SK-N-SH (cell line): ENCODE measurements at regions not wholly inside any gene's neighbourhood (a gene's known extent, or its start where the extent isn't known, plus 50 kb on each side); places are given as distances from the start of the nearest gene placed in this dataset.

Experiments used
- CTCF ChIA-PET: fragments of 300-600, 350-600 bp; formaldehyde crosslinking; extraction: SDS; loops from one replicate; lab custom pipeline; 2021; lab: Yijun Ruan, JAX
- POLR2A ChIA-PET: fragments of 350-600 bp; sonication (Branson Sonifier 250); formaldehyde crosslinking; extraction: SDS; loops from one replicate; lab custom pipeline; 2020; ENCODE audit warnings: antibody characterized with exemption, inconsistent platforms; lab: Yijun Ruan, JAX
- DNase-seq: peaks from one replicate; pipeline ENCODE4 v3.0.0; 2012
- H2AFZ ChIP-seq: fragments of 200-600 bp; sonication (generic); 2 replicates; pipeline ENCODE4 v1.8.1; 2016; ENCODE audit warnings: antibody characterized with exemption, mild to moderate bottlenecking, low read depth
- H3F3A ChIP-seq: fragments of 200-600 bp; sonication (generic); replicated peaks from 2 replicates; pipeline ENCODE3; 2016; ENCODE audit warnings: antibody characterized with exemption, mild to moderate bottlenecking; ENCODE audit not compliant: insufficient read depth
- H3K27ac ChIP-seq, 2 experiments: fragments of 200-500 bp in 1 of 2; fragments of 200-600 bp in 1 of 2; sonication (Bioruptor generic) in 1 of 2; sonication (generic), shearing (Covaris generic) in 1 of 2; 2 replicates each; pipeline versions ENCODE4 v1.5.1 to v1.6.1; 2014 to 2016; ENCODE audit warnings: low read depth in 2 of 2, inconsistent platforms in 1 of 2, low read length in 1 of 2, mild to moderate bottlenecking in 1 of 2, mixed read lengths in 1 of 2
- H3K27me3 ChIP-seq: fragments of 200-600 bp; sonication (generic), shearing (Covaris generic); 2 replicates; pipeline ENCODE4 v1.6.1; 2016; ENCODE audit warnings: mixed run types; ENCODE audit not compliant: insufficient read depth
- H3K36me3 ChIP-seq, 2 experiments: fragments of 200-500 bp in 1 of 2; fragments of 200-600 bp in 1 of 2; sonication (Bioruptor generic) in 1 of 2; sonication (generic) in 1 of 2; replicated peaks in 1 of 2; 2 replicates each; pipeline versions ENCODE3 to v1.5.1; 2014 to 2016; ENCODE audit warnings: low read length in 1 of 2, mild to moderate bottlenecking in 1 of 2; ENCODE audit not compliant: insufficient read depth in 2 of 2, control insufficient read depth in 1 of 2
- H3K4me1 ChIP-seq, 2 experiments: fragments of 200-500 bp in 1 of 2; fragments of 200-600 bp in 1 of 2; sonication (Bioruptor generic) in 1 of 2; sonication (generic), shearing (Covaris generic) in 1 of 2; 2 replicates each; pipeline versions ENCODE4 v1.5.1 to v1.6.1; 2014 to 2016; ENCODE audit warnings: low read depth in 1 of 2, low read length in 1 of 2, mixed run types in 1 of 2; ENCODE audit not compliant: insufficient read depth in 2 of 2, control insufficient read depth in 1 of 2
- H3K4me2 ChIP-seq: fragments of 200-600 bp; sonication (generic), shearing (Covaris generic); 2 replicates; pipeline ENCODE4 v1.6.1; 2017; ENCODE audit warnings: mixed run types
- H3K4me3 ChIP-seq, 2 experiments: fragments of 200-500 bp in 1 of 2; fragments of 200-600 bp in 1 of 2; sonication (Bioruptor generic) in 1 of 2; sonication (generic), shearing (Covaris generic) in 1 of 2; 2 replicates each; pipeline versions ENCODE4 v1.5.1 to v1.8.1; 2014 to 2016; ENCODE audit warnings: low read depth in 2 of 2, inconsistent platforms in 1 of 2, low read length in 1 of 2, mild to moderate bottlenecking in 1 of 2, mixed read lengths in 1 of 2, moderate library complexity in 1 of 2
- H3K79me2 ChIP-seq: fragments of 200-600 bp; sonication (generic); 2 replicates; pipeline ENCODE4 v1.8.1; 2017; ENCODE audit warnings: mild to moderate bottlenecking; ENCODE audit not compliant: insufficient read depth
- H3K9ac ChIP-seq: fragments of 200-600 bp; sonication (generic); 2 replicates; pipeline ENCODE4 v1.6.1; 2017; ENCODE audit warnings: mixed run types
- H3K9me2 ChIP-seq: fragments of 200-600 bp; sonication (generic); 2 replicates; pipeline ENCODE4 v1.6.1; 2017; ENCODE audit warnings: mixed run types
- H3K9me3 ChIP-seq: fragments of 200-600 bp; sonication (generic); 2 replicates; pipeline ENCODE4 v1.6.1; 2017; ENCODE audit warnings: mixed run types, mild to moderate bottlenecking, moderate library complexity
- H4K20me1 ChIP-seq: fragments of 200-600 bp; sonication (generic); 2 replicates; pipeline ENCODE4 v1.6.1; 2017; ENCODE audit warnings: mild to moderate bottlenecking, mixed run types; ENCODE audit not compliant: insufficient read depth
- CHD2 ChIP-seq: fragments of 150-350 bp; IDR thresholded peaks from 2 replicates; pipeline ENCODE4 v1.6.1; 2018; ENCODE audit warnings: low read length; ENCODE audit not compliant: partially characterized antibody
- ELF1 ChIP-seq: IDR thresholded peaks from 2 replicates; pipeline ENCODE4 v1.4.0; 2012
- EZH2phosphoT487 ChIP-seq: fragments of 200-600 bp; sonication (generic); IDR thresholded peaks from 2 replicates; pipeline ENCODE4 v1.6.1; 2017; ENCODE audit warnings: low read depth, mixed run types, mild to moderate bottlenecking, antibody characterized with exemption, moderate library complexity, borderline replicate concordance
- JUND ChIP-seq: IDR thresholded peaks from 2 replicates; pipeline ENCODE4 v1.4.0; 2012
- MEF2A ChIP-seq: IDR thresholded peaks from 2 replicates; pipeline ENCODE4 v1.4.0; 2012; ENCODE audit warnings: low read depth, borderline replicate concordance
- NFIC ChIP-seq: IDR thresholded peaks from 2 replicates; pipeline ENCODE4 v1.4.0; 2012; ENCODE audit warnings: borderline replicate concordance
- NRF1 ChIP-seq: IDR thresholded peaks from 2 replicates; pipeline ENCODE4 v1.6.1; 2012; ENCODE audit warnings: low read depth, mild to moderate bottlenecking, low read length
- POLR2AphosphoS5 ChIP-seq: IDR thresholded peaks from 2 replicates; pipeline ENCODE4 v1.6.1; 2012; ENCODE audit warnings: low read depth, low read length
- RAD21 ChIP-seq: IDR thresholded peaks from 2 replicates; pipeline ENCODE4 v1.6.1; 2012; ENCODE audit warnings: mild to moderate bottlenecking, low read length
- RFX5 ChIP-seq: IDR thresholded peaks from 2 replicates; pipeline ENCODE4 v1.6.1; 2012; ENCODE audit warnings: mild to moderate bottlenecking, improper control_type of control experiment, low read length
- RXRA ChIP-seq: IDR thresholded peaks from 2 replicates; pipeline ENCODE4 v1.4.0; 2012; ENCODE audit warnings: low read depth, mild to moderate bottlenecking, borderline replicate concordance
- SIN3A ChIP-seq: IDR thresholded peaks from 2 replicates; pipeline ENCODE4 v1.6.1; 2012; ENCODE audit warnings: low read depth, mild to moderate bottlenecking, low read length, moderate library complexity, borderline replicate concordance
- SMC3 ChIP-seq: IDR thresholded peaks from 2 replicates; pipeline ENCODE4 v1.6.1; 2012; ENCODE audit warnings: low read depth, low read length, improper control_type of control experiment
- TAF1 ChIP-seq: IDR thresholded peaks from 2 replicates; pipeline ENCODE4 v1.6.1; 2012; ENCODE audit warnings: low read depth, mild to moderate bottlenecking, low read length, moderate library complexity, borderline replicate concordance
- TCF12 ChIP-seq: IDR thresholded peaks from 2 replicates; pipeline ENCODE4 v1.4.0; 2012
- TEAD4 ChIP-seq: IDR thresholded peaks from 2 replicates; pipeline ENCODE4 v1.4.0; 2012; ENCODE audit warnings: mild to moderate bottlenecking, borderline replicate concordance; ENCODE audit not compliant: insufficient read depth
- WGBS: methylation state at CpG from one replicate; pipeline ENCODE4 v1.1.6; 2017; ENCODE audit warnings: low lambda C conversion rate; 5-methylcytosine and 5-hydroxymethylcytosine counted together
- TF ChIP-seq, protein P1 (sequence below): IDR thresholded peaks from 2 replicates; pipeline ENCODE4 v1.6.1; 2012; ENCODE audit warnings: mild to moderate bottlenecking, low read depth, low read length, moderate library complexity
- TF ChIP-seq, protein P2 (sequence below): IDR thresholded peaks from 2 replicates; pipeline ENCODE4 v1.4.0; 2012; ENCODE audit warnings: low read depth, borderline replicate concordance

GRCh38 chr12:73262788-73263381, 990.7 kb downstream of the TRHDE start:
- no peaks in the 10 kb centered on the region for H3F3A ChIP-seq
- H3K79me2 ChIP-seq = no peaks in the 10 kb centered on the region
- POLR2A ChIA-PET = no interaction called here
- no peaks in the 10 kb centered on the region for H3K36me3 ChIP-seq
- no peaks in the 10 kb centered on the region for H3K27me3 ChIP-seq
- no peak overlapping the region for H3K4me2 ChIP-seq
- no peaks in the 10 kb centered on the region for H4K20me1 ChIP-seq
- no peak for TF ChIP-seq SMC3
- TF ChIP-seq TEAD4 = no peak
- no peak overlapping the region for H3K27ac ChIP-seq
- H3K4me1 ChIP-seq = no peaks in the 10 kb centered on the region
- 0 out of 2 replicates have a peak, but pooled peaks cover 4% of the 10 kb centered on the region for H3K9me3 ChIP-seq
- WGBS = 3% methylated on average over 1 of the region's 1 CpG
- H3K4me3 ChIP-seq = no peak overlapping the region
- CTCF ChIA-PET = no interaction called here
- no peaks in the 10 kb centered on the region for H3K9me2 ChIP-seq
- no peak overlapping the region for H3K9ac ChIP-seq
- H2AFZ ChIP-seq = no peak overlapping the region
- DNase-seq = no peak

GRCh38 chr12:73266206-73266605, 994.0 kb downstream of the TRHDE start:
- Histone ChIP-seq H3K79me2 (no peaks in the 10 kb centered on the region), H2AFZ (no peak overlapping the region)
- 0% methylated on average over 1 of the region's 1 CpG for WGBS
- POLR2A ChIA-PET = no interaction called here
- TF ChIP-seq TCF12 = no peak
- no peak for TF ChIP-seq SIN3A
- TF ChIP-seq MEF2A = no peak
- TF ChIP-seq, all 33 proteins: peak for 0
- no peaks in the 10 kb centered on the region for H3K27me3 ChIP-seq
- no peaks in the 10 kb centered on the region for H3K4me1 ChIP-seq
- H3K4me3 ChIP-seq = no peak overlapping the region
- no peak for DNase-seq
- H3K36me3 ChIP-seq = no peaks in the 10 kb centered on the region
- CTCF ChIA-PET = interaction anchor here (1.1 kb wide), 1 partner anchor 785 kb away, joined by 3 read pairs; no protein-coding TSS in a partner anchor
- H3K9ac ChIP-seq = no peak overlapping the region
- no peak overlapping the region for H3K4me2 ChIP-seq
- no peak overlapping the region for H3K27ac ChIP-seq
- no peaks in the 10 kb centered on the region for H4K20me1 ChIP-seq
- no peaks in the 10 kb centered on the region for H3F3A ChIP-seq
- 0 out of 2 replicates have a peak, but pooled peaks cover 4% of the 10 kb centered on the region for H3K9me3 ChIP-seq
- H3K9me2 ChIP-seq = no peaks in the 10 kb centered on the region

GRCh38 chr12:73274976-73275375, 1002.8 kb downstream of the TRHDE start:
- H3K9ac ChIP-seq = no peak overlapping the region
- no peak for DNase-seq
- H3K4me3 ChIP-seq = no peak overlapping the region
- no peak overlapping the region for H2AFZ ChIP-seq
- no peaks in the 10 kb centered on the region for H3F3A ChIP-seq
- H3K79me2 ChIP-seq = no peaks in the 10 kb centered on the region
- TF ChIP-seq CHD2 (no peak), TAF1 (no peak), ELF1 (no peak), JUND (no peak), EZH2phosphoT487 (no peak), RAD21 (no peak), NRF1 (no peak), RXRA (no peak), RFX5 (no peak), MEF2A (no peak), POLR2AphosphoS5 (no peak), NFIC (no peak), SIN3A (no peak)
- TF ChIP-seq, protein P1, sequence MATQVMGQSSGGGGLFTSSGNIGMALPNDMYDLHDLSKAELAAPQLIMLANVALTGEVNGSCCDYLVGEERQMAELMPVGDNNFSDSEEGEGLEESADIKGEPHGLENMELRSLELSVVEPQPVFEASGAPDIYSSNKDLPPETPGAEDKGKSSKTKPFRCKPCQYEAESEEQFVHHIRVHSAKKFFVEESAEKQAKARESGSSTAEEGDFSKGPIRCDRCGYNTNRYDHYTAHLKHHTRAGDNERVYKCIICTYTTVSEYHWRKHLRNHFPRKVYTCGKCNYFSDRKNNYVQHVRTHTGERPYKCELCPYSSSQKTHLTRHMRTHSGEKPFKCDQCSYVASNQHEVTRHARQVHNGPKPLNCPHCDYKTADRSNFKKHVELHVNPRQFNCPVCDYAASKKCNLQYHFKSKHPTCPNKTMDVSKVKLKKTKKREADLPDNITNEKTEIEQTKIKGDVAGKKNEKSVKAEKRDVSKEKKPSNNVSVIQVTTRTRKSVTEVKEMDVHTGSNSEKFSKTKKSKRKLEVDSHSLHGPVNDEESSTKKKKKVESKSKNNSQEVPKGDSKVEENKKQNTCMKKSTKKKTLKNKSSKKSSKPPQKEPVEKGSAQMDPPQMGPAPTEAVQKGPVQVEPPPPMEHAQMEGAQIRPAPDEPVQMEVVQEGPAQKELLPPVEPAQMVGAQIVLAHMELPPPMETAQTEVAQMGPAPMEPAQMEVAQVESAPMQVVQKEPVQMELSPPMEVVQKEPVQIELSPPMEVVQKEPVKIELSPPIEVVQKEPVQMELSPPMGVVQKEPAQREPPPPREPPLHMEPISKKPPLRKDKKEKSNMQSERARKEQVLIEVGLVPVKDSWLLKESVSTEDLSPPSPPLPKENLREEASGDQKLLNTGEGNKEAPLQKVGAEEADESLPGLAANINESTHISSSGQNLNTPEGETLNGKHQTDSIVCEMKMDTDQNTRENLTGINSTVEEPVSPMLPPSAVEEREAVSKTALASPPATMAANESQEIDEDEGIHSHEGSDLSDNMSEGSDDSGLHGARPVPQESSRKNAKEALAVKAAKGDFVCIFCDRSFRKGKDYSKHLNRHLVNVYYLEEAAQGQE = no peak
- TF ChIP-seq, protein P2, sequence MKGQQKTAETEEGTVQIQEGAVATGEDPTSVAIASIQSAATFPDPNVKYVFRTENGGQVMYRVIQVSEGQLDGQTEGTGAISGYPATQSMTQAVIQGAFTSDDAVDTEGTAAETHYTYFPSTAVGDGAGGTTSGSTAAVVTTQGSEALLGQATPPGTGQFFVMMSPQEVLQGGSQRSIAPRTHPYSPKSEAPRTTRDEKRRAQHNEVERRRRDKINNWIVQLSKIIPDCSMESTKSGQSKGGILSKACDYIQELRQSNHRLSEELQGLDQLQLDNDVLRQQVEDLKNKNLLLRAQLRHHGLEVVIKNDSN = no peak
- H3K27ac ChIP-seq = no peak overlapping the region
- H3K9me3 ChIP-seq = no peaks in the 10 kb centered on the region; the same call in 1 of the 2 replicates
- no peak overlapping the region for H3K4me2 ChIP-seq
- WGBS = 0% methylated on average over 3 of the region's 3 CpGs
- H4K20me1 ChIP-seq = no peaks in the 10 kb centered on the region
- no peaks in the 10 kb centered on the region for H3K36me3 ChIP-seq
- H3K4me1 ChIP-seq = no peaks in the 10 kb centered on the region
- ChIA-PET POLR2A (no interaction called here), CTCF (no interaction called here)
- H3K27me3 ChIP-seq = no peaks in the 10 kb centered on the region
- no peaks in the 10 kb centered on the region for H3K9me2 ChIP-seq
